Neural crest cell (in vitro differentiated cells): ENCODE measurements at regions not wholly inside any gene's neighbourhood (a gene's known extent, or its start where the extent isn't known, plus 50 kb on each side); places are given as distances from the start of the nearest gene placed in this dataset.

Source experiments
- DNase-seq: peaks from one replicate; pipeline ENCODE4 v3.0.0; 2021; ENCODE audit warnings: low read depth, mixed read lengths, low spot score
- H3K27ac Mint-ChIP-seq: one replicate; pipeline ENCODE4 v1.8.0; 2021; ENCODE audit warnings: mild to moderate bottlenecking, mixed read lengths; ENCODE audit not compliant: unreplicated experiment
- H3K27me3 Mint-ChIP-seq: 2 replicates; pipeline ENCODE4 v1.8.0; 2021; ENCODE audit warnings: low read depth, mild to moderate bottlenecking, mixed read lengths
- H3K36me3 Mint-ChIP-seq: 2 replicates; pipeline ENCODE4 v1.8.0; 2021; ENCODE audit warnings: low read depth, mild to moderate bottlenecking, mixed read lengths
- H3K4me1 Mint-ChIP-seq: 2 replicates; pipeline ENCODE4 v1.8.0; 2021; ENCODE audit warnings: mixed read lengths
- H3K4me3 Mint-ChIP-seq: one replicate; pipeline ENCODE4 v1.8.0; 2021; ENCODE audit warnings: mild to moderate bottlenecking, mixed read lengths
- H3K9me3 Mint-ChIP-seq: 2 replicates; pipeline ENCODE4 v1.8.0; 2021; ENCODE audit warnings: mixed read lengths
- TF ChIP-seq, protein P1 (sequence below): fragments of 200-600 bp; sonication (generic); conservative IDR thresholded peaks from 2 replicates; pipeline ENCODE4 v1.5.0; 2021; ENCODE audit warnings: antibody characterized with exemption, mild to moderate bottlenecking

DNA sequence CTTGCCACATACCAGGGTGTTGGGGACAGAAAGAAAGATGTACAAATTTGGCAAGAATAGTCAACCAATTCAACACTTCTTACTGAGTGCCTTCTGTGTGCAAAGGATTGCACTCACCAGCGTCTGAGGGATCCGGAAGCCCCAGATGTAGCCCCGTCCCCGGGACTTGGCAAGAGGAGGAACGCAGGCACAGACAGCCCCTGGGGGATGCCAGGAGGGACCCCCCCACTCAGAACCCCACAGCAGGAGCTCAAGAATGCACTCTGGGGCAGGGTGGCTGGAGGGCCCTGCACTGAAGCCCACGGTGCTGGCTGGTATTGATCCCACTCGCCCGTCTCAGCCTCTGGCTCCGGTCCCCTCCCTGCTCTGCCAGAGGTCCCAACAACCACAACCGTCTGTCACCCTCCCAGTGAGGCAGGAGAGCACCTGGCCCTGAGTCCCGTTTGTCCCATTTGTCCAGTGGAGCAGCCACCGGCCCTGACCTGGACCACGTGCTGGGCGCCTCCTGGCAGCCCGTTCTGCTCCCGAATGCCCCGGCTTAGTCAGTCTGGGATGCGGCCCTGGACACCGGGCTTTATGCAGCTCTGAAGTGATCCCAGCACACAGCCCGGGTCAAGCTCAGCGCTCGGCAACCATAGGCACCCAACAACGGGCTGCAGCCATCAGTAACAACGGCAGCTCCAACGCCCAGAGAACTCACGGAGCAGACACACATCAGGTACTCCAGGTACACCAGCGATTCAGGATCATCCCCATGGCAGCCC, 128.7 kb downstream of the DLL1 start:
- TF ChIP-seq, protein P1, sequence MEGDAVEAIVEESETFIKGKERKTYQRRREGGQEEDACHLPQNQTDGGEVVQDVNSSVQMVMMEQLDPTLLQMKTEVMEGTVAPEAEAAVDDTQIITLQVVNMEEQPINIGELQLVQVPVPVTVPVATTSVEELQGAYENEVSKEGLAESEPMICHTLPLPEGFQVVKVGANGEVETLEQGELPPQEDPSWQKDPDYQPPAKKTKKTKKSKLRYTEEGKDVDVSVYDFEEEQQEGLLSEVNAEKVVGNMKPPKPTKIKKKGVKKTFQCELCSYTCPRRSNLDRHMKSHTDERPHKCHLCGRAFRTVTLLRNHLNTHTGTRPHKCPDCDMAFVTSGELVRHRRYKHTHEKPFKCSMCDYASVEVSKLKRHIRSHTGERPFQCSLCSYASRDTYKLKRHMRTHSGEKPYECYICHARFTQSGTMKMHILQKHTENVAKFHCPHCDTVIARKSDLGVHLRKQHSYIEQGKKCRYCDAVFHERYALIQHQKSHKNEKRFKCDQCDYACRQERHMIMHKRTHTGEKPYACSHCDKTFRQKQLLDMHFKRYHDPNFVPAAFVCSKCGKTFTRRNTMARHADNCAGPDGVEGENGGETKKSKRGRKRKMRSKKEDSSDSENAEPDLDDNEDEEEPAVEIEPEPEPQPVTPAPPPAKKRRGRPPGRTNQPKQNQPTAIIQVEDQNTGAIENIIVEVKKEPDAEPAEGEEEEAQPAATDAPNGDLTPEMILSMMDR: no peak
- no peak overlapping the region for H3K4me3 Mint-ChIP-seq
- H3K4me1 Mint-ChIP-seq: no peaks in the 10 kb centered on the region
- H3K9me3 Mint-ChIP-seq: no peaks in the 10 kb centered on the region
- H3K27me3 Mint-ChIP-seq: peaks cover 4% of the 10 kb centered on the region
- no peak for DNase-seq
- no peaks in the 10 kb centered on the region for H3K36me3 Mint-ChIP-seq
- peak overlapping the region; percentile 19 for H3K27ac Mint-ChIP-seq

- DNase-seq: no peak
- H3K27ac Mint-ChIP-seq: no peak overlapping the region
- H3K4me1 Mint-ChIP-seq: no peaks in the 10 kb centered on the region
- no peaks in the 10 kb centered on the region for H3K9me3 Mint-ChIP-seq
- no peak overlapping the region for H3K4me3 Mint-ChIP-seq
- H3K36me3 Mint-ChIP-seq: no peaks in the 10 kb centered on the region
- H3K27me3 Mint-ChIP-seq: peaks cover 3% of the 10 kb centered on the region
- TF ChIP-seq, protein P1: no peak
Observed at GRCh38 chr6:170160628-170161611, 130.0 kb downstream of the DLL1 start.

GRCh38 chr6:170160031-170160627, 130.7 kb downstream of the DLL1 start:
- DNase-seq: no peak
- Mint-ChIP-seq H3K36me3 (no peaks in the 10 kb centered on the region), H3K27ac (no peak overlapping the region), H3K4me3 (no peak overlapping the region), H3K4me1 (no peaks in the 10 kb centered on the region), H3K9me3 (no peaks in the 10 kb centered on the region), H3K27me3 (no peaks in the 10 kb centered on the region)
- TF ChIP-seq, protein P1: no peak

GRCh38 chr6:170159022-170159965, 131.6 kb downstream of the DLL1 start:
- TF ChIP-seq, protein P1: no peak
- H3K9me3 Mint-ChIP-seq: no peaks in the 10 kb centered on the region

More at GRCh38 chr6:170159022-170159965, 131.6 kb downstream of the DLL1 start:
- no peak overlapping the region for H3K4me3 Mint-ChIP-seq
- H3K27me3 Mint-ChIP-seq: no peaks in the 10 kb centered on the region
- no peaks in the 10 kb centered on the region for H3K4me1 Mint-ChIP-seq
- no peak overlapping the region for H3K27ac Mint-ChIP-seq
- no peaks in the 10 kb centered on the region for H3K36me3 Mint-ChIP-seq
- DNase-seq: no peak
